ENCODE measurements at regions not wholly inside any gene's neighbourhood (a gene's known extent, or its start where the extent isn't known, plus 50 kb on each side); places are given as distances from the start of the nearest gene placed in this dataset.

DNA sequence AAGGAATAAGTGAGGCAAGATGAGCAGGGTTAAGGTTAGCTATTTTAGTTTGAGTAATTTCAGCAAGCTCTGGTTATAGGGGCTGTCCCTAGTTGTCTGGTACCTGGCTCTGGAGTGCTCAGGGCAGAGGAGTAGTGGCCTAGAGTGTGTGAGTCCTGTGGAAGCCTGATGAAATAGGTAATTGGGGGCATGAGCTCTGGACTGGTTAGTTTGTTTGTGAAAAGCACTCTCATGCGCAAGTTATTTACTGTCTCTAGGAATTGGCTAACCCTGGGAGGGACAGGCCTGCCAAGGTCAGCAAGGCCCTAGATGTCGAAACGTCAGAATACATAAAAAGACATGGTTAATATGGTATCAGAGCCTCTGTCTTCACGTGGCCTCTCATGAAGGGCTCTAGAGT lies 900.1 kb downstream of the PCDH17 start:
- TF ChIP-seq CTCF (conservative IDR thresholded peaks at IDR 0.05; ENCODE audit: low read depth, low read length) = no peak
- TF ChIP-seq EZH2 (IDR thresholded peaks at IDR 0.05; ENCODE audit: low read length, unreplicated experiment) = no peak
